ENCODE measurements at regions not wholly inside any gene's neighbourhood (a gene's known extent, or its start where the extent isn't known, plus 50 kb on each side); places are given as distances from the start of the nearest gene placed in this dataset.

GRCh38 chr2:107663632-107664031 is 163.1 kb upstream of the RGPD4 start:
- no peak overlapping the region for H3K27ac Mint-ChIP-seq
- no peak overlapping the region for H3K4me3 Mint-ChIP-seq
- no peaks in the 10 kb centered on the region for H3K36me3 Mint-ChIP-seq (ENCODE audit: low read depth)
- Histone ChIP-seq H3K27ac (ENCODE audit: low read depth in 1 of 2, low read length in 2 of 2) (no peak overlapping the region), H3K27me3 (ENCODE audit: control insufficient read depth in 1 of 2, insufficient read depth in 2 of 2, low read length in 2 of 2) (no peaks in the 10 kb centered on the region), H3K9me3 (ENCODE audit: control insufficient read depth in 1 of 2, insufficient read depth in 1 of 2, low read length in 2 of 2) (peaks cover 0 to 9% of the 10 kb centered on the region in 2 experiments), H3K4me1 (ENCODE audit: insufficient read depth, low read length) (no peaks in the 10 kb centered on the region), H3K36me3 (ENCODE audit: insufficient read depth, low read length) (no peaks in the 10 kb centered on the region), H3K4me3 (ENCODE audit: low read length) (no peak overlapping the region)
- DNase-seq (no peak), ATAC-seq (ENCODE audit: poor library complexity) (no peak)
- TF ChIP-seq CTCF (IDR thresholded peaks at IDR 0.05), result no peak
- ChIA-PET POLR2A (no interaction called here), CTCF (no interaction called here)
- no peaks in the 10 kb centered on the region for H3K4me1 Mint-ChIP-seq (ENCODE audit: low read depth)
- no peaks in the 10 kb centered on the region for H3K27me3 Mint-ChIP-seq
- intact Hi-C loops (cut with DNase I, micrococcal nuclease), result no loop called here
- H3K9me3 Mint-ChIP-seq, result peaks cover 7% of the 10 kb centered on the region

GRCh38 chr2:107669335-107669734 is 157.4 kb upstream of the RGPD4 start:
- Histone ChIP-seq H3K27ac (ENCODE audit: low read depth in 1 of 2, low read length in 2 of 2) (no peak overlapping the region), H3K9me3 (ENCODE audit: control insufficient read depth in 1 of 2, insufficient read depth in 1 of 2, low read length in 2 of 2) (peaks cover 0 to 9% of the 10 kb centered on the region in 2 experiments), H3K4me3 (ENCODE audit: low read length) (no peak overlapping the region), H3K4me1 (ENCODE audit: insufficient read depth, low read length) (no peaks in the 10 kb centered on the region), H3K36me3 (ENCODE audit: insufficient read depth, low read length) (no peaks in the 10 kb centered on the region), H3K27me3 (ENCODE audit: control insufficient read depth in 1 of 2, insufficient read depth in 2 of 2, low read length in 2 of 2) (no peaks in the 10 kb centered on the region)
- no peaks in the 10 kb centered on the region for H3K36me3 Mint-ChIP-seq (ENCODE audit: low read depth)
- intact Hi-C loops (cut with DNase I, micrococcal nuclease), result no loop called here
- ATAC-seq (ENCODE audit: poor library complexity), result no peak
- no peak overlapping the region for H3K27ac Mint-ChIP-seq
- no peak for TF ChIP-seq CTCF (IDR thresholded peaks at IDR 0.05)
- peaks cover 13% of the 10 kb centered on the region for H3K9me3 Mint-ChIP-seq
- no peaks in the 10 kb centered on the region for H3K4me1 Mint-ChIP-seq (ENCODE audit: low read depth)
- ChIA-PET POLR2A (no interaction called here), CTCF (no interaction called here)
- no peak for DNase-seq
- H3K27me3 Mint-ChIP-seq, result no peaks in the 10 kb centered on the region
- no peak overlapping the region for H3K4me3 Mint-ChIP-seq

- CTCF ChIA-PET, result no interaction called here
Measured at GRCh38 chr2:107681936-107682335, 144.8 kb upstream of the RGPD4 start.

More at GRCh38 chr2:107681936-107682335, 144.8 kb upstream of the RGPD4 start:
- H3K9me3 Mint-ChIP-seq, result no peaks in the 10 kb centered on the region
- intact Hi-C loops (cut with DNase I, micrococcal nuclease), result no loop called here
- Histone ChIP-seq H3K4me1 (ENCODE audit: insufficient read depth, low read length) (no peaks in the 10 kb centered on the region), H3K9me3 (ENCODE audit: control insufficient read depth in 1 of 2, insufficient read depth in 1 of 2, low read length in 2 of 2) (no peaks in the 10 kb centered on the region), H3K4me3 (ENCODE audit: low read length) (no peak overlapping the region), H3K27ac (ENCODE audit: low read depth in 1 of 2, low read length in 2 of 2) (no peak overlapping the region), H3K27me3 (ENCODE audit: control insufficient read depth in 1 of 2, insufficient read depth in 2 of 2, low read length in 2 of 2) (no peaks in the 10 kb centered on the region), H3K36me3 (ENCODE audit: insufficient read depth, low read length) (no peaks in the 10 kb centered on the region)
- no peak for TF ChIP-seq CTCF (IDR thresholded peaks at IDR 0.05)
- ATAC-seq (ENCODE audit: poor library complexity), result no peak
- POLR2A ChIA-PET, result no interaction called here
- H3K27me3 Mint-ChIP-seq, result no peaks in the 10 kb centered on the region
- DNase-seq, result no peak
- no peaks in the 10 kb centered on the region for H3K4me1 Mint-ChIP-seq (ENCODE audit: low read depth)
- H3K36me3 Mint-ChIP-seq (ENCODE audit: low read depth), result no peaks in the 10 kb centered on the region
- no peak overlapping the region for H3K4me3 Mint-ChIP-seq
- no peak overlapping the region for H3K27ac Mint-ChIP-seq
